NOMO-1 (cell line): ENCODE measurements at regions not wholly inside any gene's neighbourhood (a gene's known extent, or its start where the extent isn't known, plus 50 kb on each side); places are given as distances from the start of the nearest gene placed in this dataset.

Experiments used
- DNase-seq, 2 experiments: peaks; one replicate each; lab custom pipeline; 2025; ENCODE audit not compliant: unreplicated experiment in 2 of 2; lab: John Stamatoyannopoulos, UW

DNA sequence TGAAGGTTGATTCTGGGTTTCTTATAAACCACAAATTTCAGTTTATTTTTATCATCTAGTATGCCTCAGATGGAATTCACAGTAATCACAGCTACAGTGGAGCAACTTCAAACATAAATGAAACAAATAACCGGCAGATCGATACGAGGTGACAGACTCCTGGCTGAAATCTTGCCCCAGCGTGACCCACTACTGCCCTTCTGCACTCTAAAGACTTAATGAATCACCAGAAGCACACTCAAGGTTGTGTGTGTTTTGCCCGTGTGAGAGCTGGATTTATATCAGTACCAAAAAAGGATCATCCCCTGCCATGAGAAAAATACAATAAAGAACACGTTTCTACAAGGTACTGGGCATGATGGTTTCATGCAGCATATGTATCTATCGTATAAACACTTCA is 161.7 kb downstream of the KLF12 start:
- DNase-seq = no peak

- no peak for DNase-seq
These were observed 162.7 kb downstream of the KLF12 start for GRCh38 chr13:73971481-73971880.

DNA sequence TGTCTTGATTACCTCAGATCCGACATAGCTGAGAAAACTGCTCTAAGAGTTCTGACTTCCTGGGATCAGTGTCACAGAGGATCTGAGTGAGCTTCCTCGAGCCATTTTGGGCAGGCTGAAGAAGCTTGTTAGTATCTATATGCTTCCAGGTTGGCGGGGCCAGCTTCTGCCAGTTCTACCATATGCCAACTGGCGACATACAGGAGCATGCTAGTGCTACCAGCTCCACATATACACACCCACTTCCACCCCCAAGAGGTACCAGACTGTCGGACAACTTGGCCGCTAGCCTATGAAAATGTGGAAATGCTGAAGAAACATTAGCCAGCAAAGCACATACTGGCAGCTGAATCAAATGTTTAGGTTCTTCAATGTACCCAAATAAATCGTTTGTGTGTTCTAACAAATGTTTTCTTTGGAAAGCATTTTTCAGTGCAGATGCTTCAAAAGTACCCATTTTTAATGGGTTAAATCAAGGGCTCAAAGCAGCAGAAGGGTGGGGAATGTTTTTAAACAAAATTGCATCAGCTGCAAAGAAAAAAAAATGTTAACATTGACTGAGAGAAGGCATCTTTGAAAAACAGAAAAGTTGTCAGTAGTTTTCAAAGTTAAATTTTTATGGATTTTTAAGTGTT is 163.7 kb downstream of the KLF12 start:
- no peak for DNase-seq

- DNase-seq = no peak
These were observed 166.6 kb downstream of the KLF12 start for GRCh38 chr13:73967397-73968165.

DNA sequence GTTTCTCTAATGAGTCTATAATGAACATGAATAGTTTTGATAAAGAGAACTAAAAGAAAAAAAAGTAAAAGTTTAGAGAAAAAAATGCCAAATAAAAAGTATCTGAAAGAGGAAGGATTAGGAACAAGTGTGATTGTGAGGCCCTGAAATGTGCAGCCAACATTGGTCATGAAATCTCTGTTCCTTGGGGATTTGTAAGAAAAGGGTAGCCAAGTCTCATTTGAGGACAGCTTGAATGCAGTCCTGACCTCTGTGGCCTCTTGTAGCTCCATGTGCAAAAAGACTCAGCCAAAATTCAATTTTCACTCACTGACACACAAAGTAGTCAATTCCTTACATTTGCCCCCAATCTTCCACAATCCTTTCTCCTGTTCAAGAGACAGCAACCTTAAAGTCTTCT is 167.9 kb downstream of the KLF12 start:
- DNase-seq = no peak

DNA sequence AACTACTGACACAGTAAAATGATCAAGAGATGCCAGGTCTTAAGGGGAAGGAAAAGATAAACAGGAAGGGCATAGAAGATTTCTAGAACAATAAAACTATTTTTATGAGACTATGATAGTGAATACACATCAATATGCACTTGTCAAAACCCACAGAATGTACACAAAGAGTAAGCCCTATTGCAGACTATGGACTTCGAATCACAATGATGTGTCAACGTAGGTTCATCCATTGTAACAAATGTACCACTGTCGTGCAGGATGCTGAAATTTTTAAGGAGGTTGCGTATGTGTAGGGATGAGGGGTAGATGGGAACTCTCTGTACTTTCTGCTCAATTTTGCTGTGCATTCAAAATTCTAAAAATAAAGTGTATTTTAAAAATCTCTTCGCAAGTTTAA is 171.9 kb downstream of the KLF12 start:
- DNase-seq = no peak

GRCh38 chr13:73961181-73961580 is 173.0 kb downstream of the KLF12 start:
- DNase-seq = no peak

DNA sequence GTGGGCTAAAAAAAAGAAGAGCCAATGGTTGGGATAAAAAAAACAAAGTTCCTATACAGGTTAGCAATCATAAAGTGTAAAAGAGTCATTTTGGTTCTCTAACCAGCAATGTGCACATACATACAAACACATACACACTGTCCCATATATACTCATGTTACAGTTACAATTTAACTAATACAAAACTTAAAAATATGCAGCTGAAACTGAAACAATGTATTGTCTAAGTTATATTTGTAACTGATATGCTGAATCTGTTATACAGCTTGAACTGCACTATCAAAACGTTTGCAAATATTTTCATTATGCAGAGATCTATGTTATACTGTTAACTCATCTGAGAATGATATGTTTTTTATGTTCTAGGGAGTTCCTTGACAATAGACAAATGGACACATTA is 173.7 kb downstream of the KLF12 start:
- no peak for DNase-seq

GRCh38 chr13:73958657-73959397 is 175.4 kb downstream of the KLF12 start:
- DNase-seq = no peak

DNA sequence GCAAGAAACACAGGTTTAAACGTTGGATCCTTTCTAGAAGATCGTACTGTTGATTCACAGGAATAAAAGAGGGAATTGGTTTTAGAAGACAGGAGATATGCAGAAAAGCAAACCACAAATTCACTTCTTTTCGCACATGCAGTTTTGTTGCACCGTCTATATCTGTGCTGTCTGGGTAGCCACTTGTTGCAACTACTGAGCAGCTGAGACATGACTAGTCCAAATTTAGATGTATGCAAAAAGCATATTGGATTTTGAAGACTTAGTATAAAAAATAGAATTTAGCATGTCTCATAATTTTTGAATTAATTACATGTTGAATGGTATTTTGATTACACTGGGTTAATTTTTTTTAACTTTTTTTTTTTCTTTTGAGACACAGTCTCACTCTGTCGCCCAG is 176.3 kb downstream of the KLF12 start:
- no peak for DNase-seq

- no peak for DNase-seq
These were observed 177.3 kb downstream of the KLF12 start for GRCh38 chr13:73956795-73957408.

GRCh38 chr13:73955977-73956500 is 178.2 kb downstream of the KLF12 start:
- no peak for DNase-seq

GRCh38 chr13:73954808-73955207 is 179.4 kb downstream of the KLF12 start:
- DNase-seq = no peak

DNA sequence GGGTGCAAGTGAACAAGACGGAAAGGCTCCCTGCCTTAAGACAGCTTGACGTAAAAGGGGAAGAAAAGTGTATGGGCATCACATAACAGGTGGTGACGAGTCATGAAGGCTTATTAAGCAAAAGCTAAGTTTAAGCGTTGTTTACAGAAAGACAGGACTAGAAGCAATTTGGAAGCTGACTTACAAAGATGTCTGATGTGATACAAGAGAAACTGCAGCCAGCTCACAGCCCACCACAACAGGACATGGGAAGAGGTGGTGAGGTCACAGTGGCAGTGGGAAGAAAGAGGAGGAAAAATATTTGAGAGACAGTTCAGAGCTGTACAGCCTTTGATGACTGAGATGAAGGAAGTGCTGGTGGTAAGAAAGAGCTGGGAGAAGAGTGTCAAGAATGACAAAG is 181.6 kb downstream of the KLF12 start:
- DNase-seq = no peak

DNA sequence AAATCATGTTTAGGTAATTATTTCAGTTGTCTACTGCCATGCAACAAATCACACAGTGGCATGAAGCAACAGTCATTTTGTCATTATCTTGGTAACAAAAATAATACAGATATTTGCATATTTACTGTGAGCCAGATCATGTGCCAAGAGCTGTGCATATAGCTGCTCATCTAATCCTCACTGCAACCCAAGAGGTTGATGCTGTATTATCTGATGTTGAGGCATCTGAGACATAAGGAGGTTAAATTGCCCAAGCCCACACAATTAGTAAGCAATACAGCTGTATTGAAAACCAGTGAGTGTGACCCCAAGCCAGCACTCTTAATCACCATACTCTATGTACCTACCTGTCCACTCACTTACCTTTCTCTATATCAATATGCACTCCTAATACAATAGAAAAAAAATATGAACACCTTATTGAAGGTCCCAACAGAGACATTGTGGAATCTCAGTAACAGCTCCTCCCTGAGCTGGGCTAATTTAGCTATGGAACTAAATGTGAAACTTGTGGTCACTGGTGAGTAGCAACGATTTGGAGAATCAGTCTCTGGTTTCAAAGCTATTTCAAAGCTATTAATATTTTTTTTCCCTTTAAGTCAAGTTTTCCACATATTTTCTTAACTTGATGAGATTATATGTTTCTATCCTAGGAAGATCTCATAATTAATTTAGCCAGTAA is 185.2 kb downstream of the KLF12 start:
- DNase-seq = no peak

GRCh38 chr13:73945871-73946270 is 188.3 kb downstream of the KLF12 start:
- DNase-seq = no peak

DNA sequence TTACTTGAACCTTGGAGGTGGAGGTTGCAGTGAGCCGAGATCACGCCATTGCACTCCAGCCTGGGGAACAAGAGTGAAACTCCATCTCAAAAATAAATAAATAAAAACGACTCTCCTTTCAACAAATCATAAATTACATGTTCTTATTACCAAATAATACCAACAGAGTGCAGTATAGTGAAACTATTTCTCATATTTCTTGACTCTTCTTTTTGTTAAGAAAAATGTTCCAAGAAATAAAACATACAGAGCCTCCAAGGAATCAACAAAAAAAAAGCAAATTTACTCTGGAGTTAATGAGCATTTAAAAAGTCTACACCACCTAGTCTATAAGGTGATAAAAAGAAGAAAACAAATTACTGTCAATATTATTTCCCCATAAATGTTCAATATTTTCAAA is 188.8 kb downstream of the KLF12 start:
- no peak for DNase-seq

- DNase-seq = no peak
These were observed 190.3 kb downstream of the KLF12 start for GRCh38 chr13:73943965-73944233.

DNA sequence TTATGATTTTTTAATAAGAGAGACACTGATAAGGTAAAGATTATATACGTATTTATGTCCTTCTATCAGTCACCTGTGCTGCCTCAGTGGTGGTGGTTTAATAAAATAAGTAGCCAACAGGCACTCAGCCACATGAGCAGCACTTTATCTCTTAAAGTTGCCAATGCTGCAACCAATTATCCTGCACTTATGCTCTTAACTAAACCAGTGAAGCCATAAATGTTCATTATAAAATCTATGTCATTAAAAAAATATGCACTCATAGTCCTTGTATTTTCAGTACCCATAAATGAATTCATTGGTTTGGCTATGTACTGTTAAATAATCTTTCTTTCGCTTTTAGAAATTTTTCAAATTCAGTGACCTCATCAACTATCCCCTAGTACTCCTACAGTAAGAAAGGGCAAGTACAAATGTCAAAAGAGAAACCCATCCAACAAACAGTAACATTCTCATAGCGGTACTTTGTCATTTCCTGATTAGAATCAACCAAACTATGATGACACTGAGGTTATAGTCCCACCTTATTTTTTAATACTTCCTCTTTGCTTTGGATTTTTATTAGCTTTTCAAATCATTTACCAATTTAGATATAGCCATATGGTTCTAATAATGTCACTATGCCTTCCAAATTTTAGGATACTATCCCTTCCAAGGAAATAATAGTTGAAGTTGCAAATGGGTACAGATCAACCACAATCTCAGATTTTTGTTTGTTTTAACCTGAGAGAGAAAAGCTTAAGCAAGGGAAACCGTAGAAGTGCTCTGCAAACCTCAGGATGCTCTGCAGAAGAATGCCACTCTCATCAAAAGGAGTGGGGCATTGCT is 190.9 kb downstream of the KLF12 start:
- DNase-seq = no peak

DNA sequence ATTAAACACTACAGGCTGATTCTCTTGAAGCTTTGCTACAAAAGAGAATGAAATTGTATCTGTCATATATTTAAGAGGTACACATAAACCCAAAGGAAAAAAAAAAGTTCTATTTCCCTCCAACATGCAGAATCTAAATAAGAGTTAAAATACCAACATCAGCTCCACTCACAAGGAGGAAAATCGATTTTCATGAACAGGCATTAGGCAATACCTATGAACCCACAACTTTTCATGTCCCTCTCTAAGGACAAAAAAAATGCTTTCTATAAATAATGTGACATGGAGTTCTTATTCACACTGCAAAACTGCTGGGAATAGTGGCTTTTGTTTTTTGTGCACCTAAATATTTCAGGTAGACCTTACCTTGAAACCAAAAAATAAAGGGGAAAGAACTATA is 192.5 kb downstream of the KLF12 start:
- DNase-seq = no peak
